ENCODE measurements at regions not wholly inside any gene's neighbourhood (a gene's known extent, or its start where the extent isn't known, plus 50 kb on each side); places are given as distances from the start of the nearest gene placed in this dataset.

DNA sequence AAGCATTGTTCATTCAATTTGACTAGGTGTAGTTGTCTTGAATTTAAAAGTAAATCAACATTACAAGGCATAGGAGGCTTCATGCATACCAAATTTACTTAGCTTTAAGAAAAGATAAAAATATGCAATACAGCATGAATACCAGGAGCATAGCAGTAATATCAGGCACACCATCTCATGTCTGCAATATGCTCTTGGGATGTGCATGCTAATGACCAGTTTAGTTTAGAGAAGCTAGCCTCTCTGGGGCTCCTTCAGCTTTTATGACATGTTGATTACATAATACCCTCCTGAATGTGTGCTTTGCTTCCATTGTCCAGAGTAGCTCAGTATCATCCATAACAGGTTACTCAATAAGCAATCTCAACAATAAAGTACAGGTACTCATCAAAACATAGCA, 497.2 kb downstream of the FLRT2 start:
- no peaks in the 10 kb centered on the region for H3K36me3 Mint-ChIP-seq (ENCODE audit: low read depth)
- no peak overlapping the region for H3K4me3 Mint-ChIP-seq
- H3K4me1 Mint-ChIP-seq (ENCODE audit: low read depth), result no peaks in the 10 kb centered on the region
- no peaks in the 10 kb centered on the region for H3K27me3 Mint-ChIP-seq
- no peak overlapping the region for H3K27ac Mint-ChIP-seq
- H3K9me3 Mint-ChIP-seq, result peaks cover 6% of the 10 kb centered on the region

DNA sequence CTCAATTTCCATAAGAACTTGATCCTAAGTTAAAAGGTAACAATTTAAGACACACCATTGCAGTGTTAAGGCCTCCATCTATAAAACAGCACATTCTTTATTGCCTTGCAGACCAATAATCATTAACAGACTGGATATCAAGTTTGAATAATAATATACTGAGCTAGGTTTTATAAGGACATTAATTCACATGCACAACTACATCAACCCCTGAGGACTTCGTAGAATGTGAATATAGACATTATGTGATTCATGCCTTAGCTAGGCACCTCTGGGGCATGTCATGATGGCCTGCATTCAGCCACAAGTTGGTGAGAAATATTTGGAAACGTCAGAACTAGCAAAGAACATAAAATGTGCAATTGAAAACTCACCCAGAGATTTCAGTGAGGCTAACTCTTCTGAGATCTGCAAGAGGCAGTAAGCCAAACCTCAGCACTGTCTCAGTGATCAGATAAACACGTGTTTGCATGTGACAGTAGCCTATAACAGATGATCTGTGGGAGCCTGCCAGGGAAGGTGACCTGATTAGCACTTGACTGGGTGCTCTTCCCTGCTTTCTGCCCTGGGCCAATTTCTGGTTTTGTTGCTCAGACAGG, 492.2 kb downstream of the FLRT2 start:
- Mint-ChIP-seq H3K27me3 (no peaks in the 10 kb centered on the region), H3K36me3 (ENCODE audit: low read depth) (peaks cover 4% of the 10 kb centered on the region), H3K9me3 (no peaks in the 10 kb centered on the region), H3K27ac (no peak overlapping the region), H3K4me1 (ENCODE audit: low read depth) (no peaks in the 10 kb centered on the region), H3K4me3 (no peak overlapping the region)

DNA sequence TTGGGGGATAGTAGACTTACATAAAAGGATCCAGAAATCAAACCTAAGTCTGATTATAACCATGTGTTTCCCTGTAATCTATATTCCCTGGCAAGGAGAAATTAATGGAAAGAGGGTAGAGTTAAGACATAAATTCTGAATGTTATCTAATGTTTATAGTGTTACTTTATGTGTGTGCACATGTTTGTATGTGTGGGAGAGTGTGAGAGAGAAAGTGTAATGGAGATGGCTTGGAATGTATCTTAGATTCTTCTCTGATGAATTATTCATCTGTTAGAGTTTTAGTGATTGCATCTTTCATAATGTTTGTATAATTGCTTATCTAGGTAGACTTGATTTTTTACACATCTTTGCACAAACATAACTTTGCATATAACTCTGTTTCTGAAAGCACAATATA, 490.9 kb downstream of the FLRT2 start:
- H3K36me3 Mint-ChIP-seq (ENCODE audit: low read depth), result peaks cover 4% of the 10 kb centered on the region
- H3K4me1 Mint-ChIP-seq (ENCODE audit: low read depth), result no peaks in the 10 kb centered on the region
- no peak overlapping the region for H3K4me3 Mint-ChIP-seq
- H3K27ac Mint-ChIP-seq, result no peak overlapping the region
- H3K9me3 Mint-ChIP-seq, result no peaks in the 10 kb centered on the region
- H3K27me3 Mint-ChIP-seq, result no peaks in the 10 kb centered on the region

DNA sequence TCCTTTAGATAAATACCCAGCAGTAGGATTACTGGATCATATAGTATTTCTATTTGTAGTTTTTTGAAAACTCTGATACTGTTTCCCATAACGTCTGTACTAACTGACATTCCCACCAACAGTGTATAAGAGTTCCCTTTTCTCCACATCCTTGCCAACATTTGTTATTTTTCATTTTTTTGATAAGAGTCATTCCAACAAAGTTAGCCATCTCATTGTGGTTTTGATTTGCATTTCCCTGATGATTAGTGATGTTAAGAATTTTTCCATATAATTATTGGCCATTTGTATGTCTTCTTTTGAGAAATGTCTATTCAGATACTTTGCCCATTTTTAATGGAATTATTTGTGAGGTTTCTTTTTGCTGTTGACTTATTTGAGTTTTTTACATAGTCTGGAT, 486.0 kb downstream of the FLRT2 start:
- no peaks in the 10 kb centered on the region for H3K4me1 Mint-ChIP-seq (ENCODE audit: low read depth)
- H3K36me3 Mint-ChIP-seq (ENCODE audit: low read depth), result no peaks in the 10 kb centered on the region
- no peaks in the 10 kb centered on the region for H3K27me3 Mint-ChIP-seq
- no peaks in the 10 kb centered on the region for H3K9me3 Mint-ChIP-seq
- H3K27ac Mint-ChIP-seq, result no peak overlapping the region
- no peak overlapping the region for H3K4me3 Mint-ChIP-seq

DNA sequence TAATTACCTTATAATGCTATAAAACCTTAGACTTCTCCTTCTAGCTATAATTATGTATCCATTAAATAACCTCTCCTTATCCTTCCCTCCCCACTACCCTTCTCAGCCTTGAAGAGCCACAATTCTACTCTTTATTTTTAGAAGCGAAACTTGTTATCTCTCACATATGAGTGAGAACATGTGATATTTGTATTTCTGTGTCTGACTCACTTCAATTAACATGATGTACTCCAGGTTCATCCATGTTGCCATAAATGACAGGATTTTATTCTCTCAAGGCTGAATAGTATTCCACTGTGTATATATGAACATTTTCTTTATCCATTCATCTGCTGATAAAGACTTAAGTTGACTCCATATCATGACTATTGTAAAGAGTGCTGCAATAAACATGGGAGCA, 485.6 kb downstream of the FLRT2 start:
- no peaks in the 10 kb centered on the region for H3K9me3 Mint-ChIP-seq
- H3K27ac Mint-ChIP-seq, result no peak overlapping the region
- H3K27me3 Mint-ChIP-seq, result no peaks in the 10 kb centered on the region
- no peak overlapping the region for H3K4me3 Mint-ChIP-seq
- H3K36me3 Mint-ChIP-seq (ENCODE audit: low read depth), result no peaks in the 10 kb centered on the region
- H3K4me1 Mint-ChIP-seq (ENCODE audit: low read depth), result no peaks in the 10 kb centered on the region

DNA sequence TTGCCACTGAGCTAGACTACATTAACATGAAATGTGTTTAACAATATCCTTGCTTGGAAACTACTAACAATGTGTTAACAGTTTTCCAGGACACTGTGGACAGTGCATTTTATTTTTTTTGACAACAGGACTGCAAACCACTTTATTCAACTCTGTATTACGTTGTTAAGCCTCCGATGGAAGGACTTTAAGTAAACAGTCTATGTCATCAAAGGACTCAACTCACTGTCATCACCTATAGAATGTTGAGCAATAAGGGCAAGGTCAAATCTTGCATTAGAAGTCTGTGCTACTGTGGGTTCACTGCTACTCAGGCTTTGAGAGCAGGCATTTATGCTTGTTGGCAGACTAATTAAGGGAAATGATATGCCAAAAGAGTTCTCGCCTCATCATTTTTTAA, 483.7 kb downstream of the FLRT2 start:
- Mint-ChIP-seq H3K36me3 (ENCODE audit: low read depth) (no peaks in the 10 kb centered on the region), H3K27ac (no peak overlapping the region), H3K9me3 (no peaks in the 10 kb centered on the region), H3K27me3 (no peaks in the 10 kb centered on the region), H3K4me1 (ENCODE audit: low read depth) (no peaks in the 10 kb centered on the region), H3K4me3 (no peak overlapping the region)

DNA sequence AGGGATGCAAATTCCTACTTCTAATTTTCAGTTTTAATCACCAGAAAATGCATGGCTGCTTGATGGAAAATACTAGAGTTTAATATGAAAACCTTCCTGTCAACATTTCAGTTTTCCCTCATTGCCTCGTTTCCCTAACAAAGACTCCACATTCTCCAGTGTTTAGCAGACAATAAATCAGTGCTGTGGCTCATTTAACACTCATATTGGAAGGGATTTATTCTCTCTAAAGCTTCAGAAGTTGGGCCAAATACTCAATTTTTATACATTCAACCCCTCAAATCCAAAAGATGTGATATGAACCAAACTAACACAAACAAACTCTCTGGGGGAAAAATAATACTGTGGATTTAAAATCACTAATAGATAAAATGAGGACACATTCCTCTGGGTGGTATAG, 482.5 kb downstream of the FLRT2 start:
- H3K9me3 Mint-ChIP-seq, result no peaks in the 10 kb centered on the region
- no peak overlapping the region for H3K4me3 Mint-ChIP-seq
- H3K27me3 Mint-ChIP-seq, result no peaks in the 10 kb centered on the region
- no peaks in the 10 kb centered on the region for H3K36me3 Mint-ChIP-seq (ENCODE audit: low read depth)
- no peak overlapping the region for H3K27ac Mint-ChIP-seq
- no peaks in the 10 kb centered on the region for H3K4me1 Mint-ChIP-seq (ENCODE audit: low read depth)

DNA sequence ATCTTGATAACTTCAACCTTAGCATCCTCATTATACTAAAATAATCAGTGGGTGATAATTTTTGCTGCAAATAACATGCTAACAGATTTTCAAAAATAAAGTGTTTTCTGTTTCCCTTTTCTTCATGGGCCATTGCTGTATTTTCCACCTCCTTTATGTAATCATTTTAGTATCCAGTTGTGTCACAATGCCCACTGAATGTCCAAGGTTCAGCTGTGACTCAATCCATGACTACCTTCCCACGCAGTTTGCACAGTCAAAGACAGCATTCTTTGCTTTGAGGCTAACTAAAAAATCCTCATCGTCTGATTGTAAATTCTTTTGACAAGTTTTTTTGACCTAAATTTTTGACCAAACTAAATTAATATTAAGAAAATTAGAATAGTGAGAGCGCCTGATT, 474.1 kb downstream of the FLRT2 start:
- no peak overlapping the region for H3K4me3 Mint-ChIP-seq
- H3K27ac Mint-ChIP-seq, result no peak overlapping the region
- H3K9me3 Mint-ChIP-seq, result no peaks in the 10 kb centered on the region

DNA sequence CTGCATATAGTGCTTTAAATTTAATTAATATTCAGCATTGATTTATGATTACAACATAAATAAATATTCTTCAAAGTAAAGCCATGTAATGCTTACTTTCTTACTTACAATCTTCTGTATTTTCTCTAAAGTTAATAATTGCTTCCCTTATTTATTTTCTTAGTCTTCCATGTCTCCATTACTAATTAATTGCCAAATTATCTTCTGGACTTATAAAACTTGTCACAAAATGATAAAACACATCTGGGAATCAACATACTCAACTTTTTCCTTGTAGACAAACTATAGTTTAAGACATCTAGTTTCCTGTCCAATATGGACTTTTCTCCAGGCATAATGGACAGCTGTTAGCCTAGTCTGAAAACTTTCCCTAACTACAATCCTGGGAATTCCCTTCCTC, 466.6 kb downstream of the FLRT2 start:
- Mint-ChIP-seq H3K4me1 (ENCODE audit: low read depth) (no peaks in the 10 kb centered on the region), H3K27me3 (no peaks in the 10 kb centered on the region)

More for the DNA sequence above, 474.1 kb downstream of the FLRT2 start:
- Mint-ChIP-seq H3K27me3 (no peaks in the 10 kb centered on the region), H3K36me3 (ENCODE audit: low read depth) (peaks cover 6% of the 10 kb centered on the region), H3K4me1 (ENCODE audit: low read depth) (no peaks in the 10 kb centered on the region)

DNA sequence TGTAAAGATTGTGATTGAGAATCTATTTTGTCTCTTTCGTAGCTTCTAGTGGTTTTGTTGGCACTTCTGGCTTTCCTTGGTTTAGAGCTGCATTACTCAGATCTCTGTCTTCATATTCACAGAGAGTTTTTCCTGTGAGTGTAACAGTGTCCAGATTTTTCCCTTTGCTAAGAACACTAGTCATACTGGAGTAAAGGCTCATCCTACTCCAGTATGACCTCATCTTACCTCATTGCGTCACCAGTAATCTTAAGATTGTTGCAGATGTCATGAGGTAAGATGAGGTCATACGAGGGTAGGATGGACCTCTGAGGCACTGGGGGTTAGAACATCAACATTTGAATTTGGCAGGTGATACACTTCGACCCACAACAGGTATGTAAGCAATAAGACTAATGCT, 461.2 kb downstream of the FLRT2 start:
- Mint-ChIP-seq H3K36me3 (ENCODE audit: low read depth) (peaks cover 15% of the 10 kb centered on the region), H3K4me1 (ENCODE audit: low read depth) (no peaks in the 10 kb centered on the region), H3K27me3 (no peaks in the 10 kb centered on the region), H3K27ac (no peak overlapping the region), H3K4me3 (no peak overlapping the region), H3K9me3 (peaks cover 3% of the 10 kb centered on the region)

More for the DNA sequence above, 466.6 kb downstream of the FLRT2 start:
- Mint-ChIP-seq H3K4me3 (no peak overlapping the region), H3K9me3 (no peaks in the 10 kb centered on the region), H3K36me3 (ENCODE audit: low read depth) (peaks cover 7% of the 10 kb centered on the region), H3K27ac (no peak overlapping the region)

DNA sequence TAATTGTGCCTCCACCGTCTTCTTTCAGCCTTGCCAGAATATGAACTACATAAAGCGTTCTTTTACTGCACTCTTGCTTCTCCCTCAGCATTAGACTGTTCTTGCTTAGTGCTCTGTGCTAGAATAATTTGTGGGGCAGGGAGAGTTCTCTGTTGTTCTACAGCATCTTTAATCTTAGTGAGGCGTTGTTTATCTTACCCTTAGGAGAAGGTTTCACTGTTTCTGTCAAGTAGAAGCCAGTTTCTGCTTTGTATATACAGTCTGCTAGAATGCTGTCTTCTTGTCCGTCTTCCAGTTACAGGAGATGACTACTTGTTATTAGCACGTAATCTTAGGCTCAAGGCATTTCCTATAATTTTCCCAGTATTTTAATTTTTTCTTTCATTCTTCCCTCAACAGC, 458.0 kb downstream of the FLRT2 start:
- H3K36me3 Mint-ChIP-seq (ENCODE audit: low read depth), result peaks cover 16% of the 10 kb centered on the region
- peaks cover 6% of the 10 kb centered on the region for H3K9me3 Mint-ChIP-seq
- H3K4me3 Mint-ChIP-seq, result no peak overlapping the region
- no peaks in the 10 kb centered on the region for H3K27me3 Mint-ChIP-seq
- no peaks in the 10 kb centered on the region for H3K4me1 Mint-ChIP-seq (ENCODE audit: low read depth)
- H3K27ac Mint-ChIP-seq, result no peak overlapping the region

DNA sequence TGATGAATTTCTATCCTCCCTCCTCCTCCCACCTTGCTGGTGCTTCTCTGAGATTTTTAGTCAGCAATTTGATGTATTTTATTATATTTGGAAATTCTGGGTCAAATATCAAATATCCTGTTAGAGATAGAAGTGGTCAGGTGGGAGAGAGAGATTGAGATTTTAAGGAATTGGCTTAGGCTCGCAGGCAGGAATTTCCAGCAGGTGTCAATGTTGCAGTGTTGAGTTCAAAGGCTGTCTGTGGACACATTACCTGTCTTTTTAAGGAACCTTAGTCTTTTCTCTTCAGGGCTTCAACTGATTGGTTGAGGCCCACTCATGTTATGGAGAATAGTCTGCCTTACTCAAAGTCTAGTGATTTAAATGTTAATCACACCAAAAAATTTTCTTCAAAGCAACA, 457.3 kb downstream of the FLRT2 start:
- H3K9me3 Mint-ChIP-seq, result peaks cover 6% of the 10 kb centered on the region
- no peak overlapping the region for H3K4me3 Mint-ChIP-seq
- H3K27ac Mint-ChIP-seq, result no peak overlapping the region
- peaks cover 19% of the 10 kb centered on the region for H3K36me3 Mint-ChIP-seq (ENCODE audit: low read depth)
- H3K27me3 Mint-ChIP-seq, result no peaks in the 10 kb centered on the region
- H3K4me1 Mint-ChIP-seq (ENCODE audit: low read depth), result no peaks in the 10 kb centered on the region

DNA sequence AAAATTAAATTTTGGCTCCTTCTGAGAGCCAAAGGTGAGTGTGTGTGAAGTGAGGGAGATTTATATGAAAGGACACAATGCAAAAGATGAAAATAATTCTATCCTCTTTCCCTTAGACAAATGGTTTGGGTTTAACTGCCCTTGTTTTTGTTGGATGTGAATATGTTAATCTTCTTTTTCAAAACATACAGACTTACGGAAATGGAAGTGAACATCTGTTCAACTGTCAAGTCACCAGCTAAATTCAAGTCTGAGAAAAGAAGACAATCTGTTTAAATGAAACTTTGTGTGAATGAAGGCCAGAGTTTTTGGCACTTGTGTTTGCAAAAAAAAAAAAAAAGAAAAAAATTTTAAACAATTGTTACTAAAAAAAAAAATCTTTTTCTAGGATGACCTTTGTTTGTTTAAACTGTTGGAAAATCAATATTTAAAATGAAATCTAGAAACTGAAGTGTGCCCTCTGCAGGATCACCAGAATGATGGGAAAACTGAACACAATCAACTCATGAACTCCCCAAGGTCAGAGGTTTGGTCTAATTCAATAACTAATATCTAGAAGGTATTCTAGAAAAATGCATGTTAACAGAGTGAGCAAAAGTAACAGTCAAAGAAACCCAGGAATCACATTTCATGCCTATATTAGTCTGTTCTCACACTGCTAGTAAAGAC, 448.8 kb downstream of the FLRT2 start:
- peaks cover 5% of the 10 kb centered on the region for H3K9me3 Mint-ChIP-seq
- H3K4me1 Mint-ChIP-seq (ENCODE audit: low read depth), result no peaks in the 10 kb centered on the region
- peaks cover 23% of the 10 kb centered on the region for H3K36me3 Mint-ChIP-seq (ENCODE audit: low read depth)
- no peak overlapping the region for H3K27ac Mint-ChIP-seq
- no peaks in the 10 kb centered on the region for H3K27me3 Mint-ChIP-seq
- H3K4me3 Mint-ChIP-seq, result no peak overlapping the region

DNA sequence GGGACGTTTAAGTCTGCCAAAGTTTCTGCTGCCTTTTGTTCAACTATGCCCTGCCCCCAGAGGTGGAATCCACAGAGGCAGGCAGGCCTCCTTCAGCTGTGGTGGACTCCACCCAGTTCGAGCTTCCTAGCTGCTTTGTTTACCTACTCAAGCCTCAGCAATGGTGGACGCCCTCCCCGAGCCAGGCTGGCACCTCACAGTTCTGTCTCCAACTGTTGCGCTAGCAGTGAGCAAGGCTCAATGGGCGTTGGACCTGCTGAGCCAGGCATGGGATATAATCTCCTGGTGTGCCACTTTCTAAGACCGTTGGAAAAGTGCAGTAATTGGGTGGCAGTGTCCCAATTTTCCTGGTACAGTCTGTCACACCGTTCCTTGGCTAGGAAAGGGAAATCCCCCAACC, 444.7 kb downstream of the FLRT2 start:
- Mint-ChIP-seq H3K4me3 (no peak overlapping the region), H3K27me3 (no peaks in the 10 kb centered on the region), H3K4me1 (ENCODE audit: low read depth) (no peaks in the 10 kb centered on the region), H3K36me3 (ENCODE audit: low read depth) (peaks cover 23% of the 10 kb centered on the region), H3K27ac (no peak overlapping the region), H3K9me3 (peaks cover 32% of the 10 kb centered on the region)

DNA sequence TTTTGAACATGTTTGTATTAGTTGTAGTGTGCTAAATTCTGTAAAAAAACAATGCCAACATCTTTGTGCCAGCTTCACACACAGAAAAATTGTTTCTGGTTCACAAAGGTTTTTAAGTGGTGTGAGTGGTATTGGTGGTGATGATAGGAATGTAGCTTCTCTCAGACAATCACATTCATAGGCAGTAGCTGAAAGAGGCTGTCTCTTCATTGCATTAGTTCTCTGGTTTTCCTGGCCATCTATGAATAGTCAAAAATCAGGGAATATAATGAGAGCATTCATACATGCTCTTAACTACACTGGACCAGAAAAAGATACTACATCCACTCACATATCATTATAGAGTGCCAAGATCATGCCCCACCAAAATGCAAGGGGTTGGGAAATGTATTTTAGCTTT, 433.5 kb downstream of the FLRT2 start:
- H3K27ac Mint-ChIP-seq, result no peak overlapping the region
- no peaks in the 10 kb centered on the region for H3K9me3 Mint-ChIP-seq
- no peaks in the 10 kb centered on the region for H3K36me3 Mint-ChIP-seq (ENCODE audit: low read depth)
- H3K4me3 Mint-ChIP-seq, result no peak overlapping the region
- no peaks in the 10 kb centered on the region for H3K4me1 Mint-ChIP-seq (ENCODE audit: low read depth)
- H3K27me3 Mint-ChIP-seq, result no peaks in the 10 kb centered on the region

DNA sequence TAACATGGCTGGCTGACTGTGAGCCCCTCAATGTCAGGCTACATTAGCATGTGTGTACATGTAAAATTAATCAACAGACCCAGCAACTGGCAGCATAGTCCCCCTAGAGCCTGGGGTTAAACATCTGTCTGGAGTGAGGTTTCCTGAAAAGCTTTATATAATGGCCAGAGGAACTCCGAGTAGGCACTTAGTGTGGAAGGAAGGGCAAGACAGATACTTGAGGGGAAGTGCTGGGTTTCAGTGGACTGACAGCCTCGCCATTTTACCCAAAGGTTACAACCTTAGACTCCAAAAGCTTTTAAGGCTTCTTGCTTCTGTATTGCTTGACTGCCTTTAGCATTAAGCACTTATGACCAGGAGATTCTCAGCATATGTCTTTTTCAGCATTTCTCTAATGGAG, 430.8 kb downstream of the FLRT2 start:
- Mint-ChIP-seq H3K4me3 (no peak overlapping the region), H3K9me3 (no peaks in the 10 kb centered on the region), H3K4me1 (ENCODE audit: low read depth) (no peaks in the 10 kb centered on the region), H3K27ac (no peak overlapping the region), H3K36me3 (ENCODE audit: low read depth) (no peaks in the 10 kb centered on the region), H3K27me3 (no peaks in the 10 kb centered on the region)

Measured in stimulated activated naive CD8-positive, alpha-beta T cell treated with anti-CD3 and anti-CD28 coated beads, Interleukin-15, Interleukin-2, amounts not matched to agents 100 ng/mL and 50 ng/mL, for 24 hours (primary cell).